GM21825 (cell line): ENCODE measurements at regions not wholly inside any gene's neighbourhood (a gene's known extent, or its start where the extent isn't known, plus 50 kb on each side); places are given as distances from the start of the nearest gene placed in this dataset.
"Not testable (repeated sequence)": the region's sequence is repeated elsewhere in the genome, so short reads cannot be mapped to it uniquely, and the experiment has no call there.

ENCODE experiments used
- ATAC-seq: cut with Tn5 transposase; IDR thresholded peaks from one replicate; pipeline ENCODE4 v1.9.1; 2021; ENCODE audit warnings: mild to moderate bottlenecking, moderate library complexity; ENCODE audit not compliant: unreplicated experiment

GRCh38 chr7:88615336-88615735 is 144.2 kb upstream of the ZNF804B start:
- ATAC-seq: no peak

DNA sequence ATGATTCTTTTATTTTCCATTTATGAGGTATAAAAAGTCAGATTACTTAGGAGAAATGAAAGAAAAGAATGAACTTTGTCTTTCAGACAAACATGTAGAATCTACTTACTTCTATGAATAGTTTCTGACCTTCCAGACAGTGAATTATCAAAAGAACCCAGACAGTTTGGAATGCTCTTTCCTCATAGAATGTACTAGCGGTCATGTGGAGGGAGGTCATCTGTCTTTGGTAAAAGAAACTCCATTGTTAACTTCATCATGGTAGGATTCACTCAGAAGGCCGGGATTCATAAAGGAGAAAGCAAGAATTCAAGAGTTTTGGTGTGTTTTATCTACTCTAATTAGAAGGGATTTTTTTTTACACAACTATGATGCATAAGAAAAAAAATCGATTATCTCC is 144.8 kb upstream of the ZNF804B start:
- no peak for ATAC-seq

- ATAC-seq: no peak
Observed at GRCh38 chr7:88610942-88611341, 148.6 kb upstream of the ZNF804B start.

- ATAC-seq: no peak
Observed at GRCh38 chr7:88600695-88601094, 158.8 kb upstream of the ZNF804B start.

- ATAC-seq: no peak
Observed at GRCh38 chr7:88599528-88599927, 160.0 kb upstream of the ZNF804B start.

DNA sequence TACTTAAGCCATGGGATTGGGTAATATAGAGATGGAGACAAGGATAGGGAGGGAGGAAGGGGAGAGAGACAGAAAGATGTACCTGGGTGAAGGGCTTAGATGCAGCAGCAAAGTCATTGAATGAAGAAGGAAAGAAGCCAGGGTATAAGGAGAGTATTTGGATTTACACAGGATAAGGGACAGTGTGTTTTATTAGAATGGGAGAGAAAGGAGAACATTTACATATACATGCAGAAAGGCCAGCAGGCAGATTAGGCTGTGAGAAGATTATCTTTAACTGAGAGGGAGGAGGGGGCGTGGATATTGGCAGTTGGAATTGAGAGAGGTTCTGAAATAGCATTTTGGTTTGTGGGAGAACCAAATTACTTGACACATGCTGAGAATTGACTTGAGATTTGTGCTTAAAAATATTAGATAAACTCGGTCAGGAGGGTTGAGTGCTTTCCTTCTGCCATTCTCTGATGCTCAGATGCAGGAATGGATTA is 161.5 kb upstream of the ZNF804B start:
- ATAC-seq: no peak

- no peak for ATAC-seq
Observed at GRCh38 chr7:88590963-88591362, 168.5 kb upstream of the ZNF804B start.

DNA sequence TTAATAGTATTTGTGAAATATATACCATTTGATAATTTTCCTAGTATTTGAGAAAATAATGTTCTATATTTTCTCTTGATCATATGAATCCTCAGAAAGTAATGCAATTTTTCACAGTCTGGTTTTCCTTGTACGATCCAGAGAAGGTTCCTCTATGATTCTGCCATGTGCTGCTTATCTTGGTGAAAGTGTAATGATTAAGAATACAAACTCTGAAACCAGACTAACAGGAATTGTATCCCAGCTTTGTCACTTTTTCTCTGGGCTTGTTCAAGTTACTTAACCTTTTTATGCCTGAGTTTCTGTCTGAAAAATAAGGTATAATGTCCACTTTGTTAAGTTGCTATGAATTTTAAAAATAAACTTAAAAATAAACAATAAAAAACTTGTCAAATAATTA is 169.6 kb upstream of the ZNF804B start:
- no peak for ATAC-seq

- ATAC-seq: no peak
Observed at GRCh38 chr7:88586890-88587289, 172.6 kb upstream of the ZNF804B start.

DNA sequence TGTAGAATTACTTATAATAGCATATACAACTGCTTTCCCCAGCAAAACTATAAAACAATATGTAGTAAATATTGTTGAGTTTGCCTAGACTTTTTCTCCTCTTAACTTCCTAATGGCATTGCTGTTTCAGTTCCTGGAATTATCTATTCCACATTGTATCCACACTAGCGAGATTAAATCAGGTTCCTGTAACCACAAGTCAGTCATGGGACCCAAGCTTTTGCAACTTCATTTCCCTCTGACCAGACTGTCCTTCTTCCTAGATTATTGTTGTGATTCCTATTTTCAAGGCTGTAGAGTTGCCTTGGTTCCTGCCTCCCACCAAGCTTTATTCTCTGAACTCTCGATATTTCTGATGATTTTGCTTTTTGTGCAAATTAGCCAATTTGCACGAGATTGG is 173.3 kb upstream of the ZNF804B start:
- ATAC-seq: no peak

- ATAC-seq: no peak
Observed at GRCh38 chr7:88576720-88577119, 182.8 kb upstream of the ZNF804B start.

DNA sequence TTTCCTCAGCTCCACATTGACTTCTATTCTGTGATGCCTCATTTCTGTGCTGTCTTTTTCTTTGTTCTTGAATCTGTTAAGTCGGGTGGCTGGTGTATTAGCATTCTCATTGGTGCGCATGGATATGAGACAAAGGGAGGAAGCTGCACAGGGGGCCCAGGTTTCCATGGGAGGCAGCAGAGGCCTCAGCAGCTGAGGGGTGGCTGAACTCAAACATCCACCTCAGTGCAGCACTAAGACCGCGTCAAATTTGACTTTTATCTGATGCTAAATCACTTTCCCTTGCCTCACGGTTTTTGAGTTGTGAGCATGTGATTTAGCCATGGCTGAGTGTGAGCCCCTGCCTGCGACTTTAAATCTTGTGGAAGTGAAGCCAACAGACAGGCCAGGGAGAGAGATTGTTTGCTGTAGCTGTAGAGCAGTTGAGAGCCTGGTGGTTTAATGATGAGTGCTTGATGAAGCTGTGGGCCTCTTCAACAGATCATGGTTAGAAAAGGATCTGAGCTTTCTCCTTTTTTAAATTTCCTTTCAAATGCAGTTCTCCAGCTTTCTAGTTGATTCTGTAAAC is 193.3 kb upstream of the ZNF804B start:
- ATAC-seq: no peak

DNA sequence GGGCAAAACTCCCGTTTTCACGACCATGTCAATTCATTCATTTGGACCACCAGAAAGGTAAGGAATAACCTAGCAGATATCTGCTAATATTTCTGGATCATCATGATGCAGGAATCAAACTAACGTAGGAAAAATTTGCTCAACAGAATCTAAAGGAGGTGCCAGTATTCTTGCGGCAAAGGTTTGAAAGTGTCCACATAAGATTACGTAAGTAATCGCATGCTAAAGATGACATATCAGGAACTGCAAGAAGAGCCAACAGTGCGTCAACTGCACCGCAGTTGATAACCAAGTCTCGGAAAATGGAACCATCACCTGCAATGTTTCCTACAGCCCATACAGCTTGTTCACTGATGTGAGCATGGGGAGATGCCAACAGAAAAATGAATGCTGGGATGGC is 194.1 kb upstream of the ZNF804B start:
- no peak for ATAC-seq

GRCh38 chr7:88556441-88556840 is 203.1 kb upstream of the ZNF804B start:
- not testable (repeated sequence) for ATAC-seq

DNA sequence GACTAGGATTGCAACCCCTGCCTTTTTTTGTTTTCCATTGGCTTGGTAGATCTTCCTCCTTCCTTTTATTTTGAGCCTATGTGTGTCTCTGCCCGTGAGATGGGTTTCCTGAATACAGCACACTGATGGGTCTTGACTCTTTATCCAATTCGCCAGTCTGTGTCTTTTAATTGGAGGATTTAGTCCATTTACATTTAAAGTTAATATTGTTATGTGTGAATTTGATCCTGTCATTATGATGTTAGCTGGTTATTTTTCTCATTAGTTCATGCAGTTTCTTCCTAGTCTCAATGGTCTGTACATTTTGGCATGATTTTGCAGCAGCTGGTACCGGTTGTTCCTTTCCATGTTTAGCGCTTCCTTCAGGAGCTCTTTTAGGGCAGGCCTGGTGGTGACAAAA is 204.7 kb upstream of the ZNF804B start:
- ATAC-seq: not testable (repeated sequence)

GRCh38 chr7:88548399-88548798 is 211.1 kb upstream of the ZNF804B start:
- ATAC-seq: no peak

DNA sequence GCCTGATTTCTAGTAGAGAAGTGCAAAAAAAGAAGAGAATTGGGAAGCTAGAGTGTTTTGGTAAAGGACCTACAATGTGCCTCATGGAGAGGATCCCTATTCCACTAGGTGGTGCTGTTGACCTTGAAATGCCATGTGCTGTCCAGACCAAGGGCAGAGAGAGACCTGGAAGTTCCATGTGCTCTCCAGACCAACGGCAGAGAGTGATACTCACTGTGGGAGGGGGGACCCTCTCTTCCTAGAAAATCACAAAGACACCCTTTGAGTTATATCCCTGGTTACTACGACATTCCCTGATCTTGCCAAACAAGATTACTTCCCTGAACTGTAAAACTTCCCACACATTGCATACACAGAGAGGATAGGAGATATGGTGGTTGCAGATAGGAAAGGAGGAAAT is 212.7 kb upstream of the ZNF804B start:
- ATAC-seq: no peak

DNA sequence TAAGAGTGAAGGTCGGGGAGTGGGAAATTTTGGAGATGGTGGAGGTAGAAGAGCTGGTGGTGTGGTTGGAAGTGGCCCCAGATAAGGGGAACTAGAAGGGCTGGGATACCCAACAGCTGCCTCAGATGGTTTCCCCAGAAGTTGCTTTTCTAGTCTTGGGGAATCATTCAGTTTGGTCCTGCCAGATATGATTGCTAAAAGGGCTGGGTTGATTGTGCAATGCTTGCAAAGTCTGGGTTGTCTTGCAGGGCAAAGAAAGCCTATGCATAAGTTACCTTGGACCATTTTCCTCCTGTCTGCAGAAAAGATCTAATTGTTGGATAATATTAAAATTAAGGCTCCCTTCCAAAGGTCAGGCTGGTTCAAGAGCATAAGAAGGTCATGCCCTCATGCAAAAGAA is 213.8 kb upstream of the ZNF804B start:
- no peak for ATAC-seq

- no peak for ATAC-seq
Observed at GRCh38 chr7:88540012-88540411, 219.5 kb upstream of the ZNF804B start.

DNA sequence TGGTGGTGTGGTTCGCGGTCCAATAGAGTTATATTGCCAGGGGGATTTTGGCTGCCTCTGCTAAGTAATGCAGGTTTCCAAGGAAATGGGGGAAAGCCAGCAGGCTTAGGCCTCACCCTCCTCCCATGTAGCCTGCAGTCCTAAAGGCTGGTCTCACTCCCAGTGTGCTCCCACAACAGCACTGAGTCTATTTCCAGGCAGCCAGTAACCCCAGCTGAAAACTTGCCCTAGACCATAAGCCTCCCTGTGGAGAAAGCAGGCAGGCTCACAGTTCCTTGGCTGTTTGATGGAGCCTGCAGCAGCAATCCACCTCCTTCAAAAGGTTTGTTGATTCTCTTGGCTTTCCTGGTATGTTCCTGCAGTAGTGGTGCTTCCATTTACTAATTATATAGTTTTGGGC is 220.0 kb upstream of the ZNF804B start:
- ATAC-seq: no peak

GRCh38 chr7:88523645-88524044 is 217.0 kb upstream of the STEAP4 start:
- no peak for ATAC-seq

GRCh38 chr7:88522771-88523293 is 216.1 kb upstream of the STEAP4 start:
- ATAC-seq: no peak

- no peak for ATAC-seq
Observed at GRCh38 chr7:88516429-88516828, 209.7 kb upstream of the STEAP4 start.
